ELR (cell line): ENCODE measurements at regions not wholly inside any gene's neighbourhood (a gene's known extent, or its start where the extent isn't known, plus 50 kb on each side); places are given as distances from the start of the nearest gene placed in this dataset.

ENCODE experiments used
- DNase-seq: peaks from one replicate; pipeline ENCODE4 v3.0.0-alpha.2; 2015; ENCODE audit warnings: low read depth

DNA sequence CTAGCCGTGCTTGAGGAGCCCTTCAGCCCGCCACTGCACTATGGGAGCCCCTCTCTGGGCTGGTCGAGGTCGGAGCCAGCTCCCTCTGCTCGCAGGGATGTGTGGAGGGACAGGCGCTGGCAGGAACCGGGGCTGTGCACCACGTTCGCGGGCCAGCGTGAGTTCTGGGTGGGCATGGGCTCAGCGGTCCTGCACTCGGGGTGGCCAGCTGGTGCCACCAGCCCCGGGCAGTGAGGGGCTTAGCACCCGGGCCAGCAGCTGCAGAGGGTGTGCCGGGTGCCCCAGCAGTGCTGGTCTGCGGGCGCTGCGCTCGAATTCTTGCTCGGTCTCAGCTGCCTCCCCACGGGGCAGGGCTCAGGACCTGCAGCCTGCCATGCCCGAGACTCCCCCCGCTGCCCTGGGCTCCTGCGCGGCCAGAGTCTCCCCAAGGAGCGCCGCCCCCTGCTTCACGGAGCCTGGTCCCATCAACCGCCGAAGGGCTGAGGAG, 90.8 kb upstream of the NRG3 start:
- no peak for DNase-seq

- no peak for DNase-seq
These were observed 82.3 kb upstream of the NRG3 start for GRCh38 chr10:81792729-81793128.

- no peak for DNase-seq
These were observed 68.2 kb upstream of the NRG3 start for GRCh38 chr10:81806842-81807241.

- no peak for DNase-seq
These were observed 60.2 kb upstream of the NRG3 start for GRCh38 chr10:81814842-81815241.

- DNase-seq: no peak
These were observed 57.3 kb upstream of the NRG3 start for GRCh38 chr10:81817596-81818170.

DNA sequence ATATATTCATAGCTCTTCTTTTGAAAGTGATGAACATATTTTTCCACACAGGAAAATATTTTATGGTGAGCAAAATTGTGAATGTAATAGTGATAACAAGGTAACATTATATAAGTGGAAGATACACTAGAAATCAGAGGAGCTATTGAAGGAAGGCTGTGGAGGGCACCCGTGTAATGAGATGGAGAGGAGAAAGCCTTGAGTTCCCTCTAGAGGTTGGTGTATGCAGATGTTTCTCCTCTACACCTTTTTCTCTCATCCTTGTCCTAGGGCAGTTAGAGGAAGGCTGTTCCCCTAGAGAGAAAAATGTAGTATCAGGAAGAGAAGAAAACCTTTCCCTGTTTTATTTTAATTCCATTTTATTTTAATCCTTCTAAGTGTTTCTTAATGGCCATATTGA, 54.6 kb upstream of the NRG3 start:
- no peak for DNase-seq
